ENCODE measurements at regions not wholly inside any gene's neighbourhood (a gene's known extent, or its start where the extent isn't known, plus 50 kb on each side); places are given as distances from the start of the nearest gene placed in this dataset.

- Histone ChIP-seq H4K20me1 (ENCODE audit: control insufficient read depth, insufficient read depth, low read length, poor library complexity, severe bottlenecking) (no peaks in the 10 kb centered on the region), H3K9me3 (ENCODE audit: control extremely low read depth in 1 of 3, control insufficient read depth in 2 of 3, insufficient read depth in 1 of 3, low read length in 2 of 3) (peaks cover 0 to 3% (median 3%) of the 10 kb centered on the region in 3 donors), H3K9ac (ENCODE audit: low read length) (no peak overlapping the region), H3K27ac (ENCODE audit: low read length in 2 of 2) (no peak overlapping the region), H3K79me2 (ENCODE audit: control insufficient read depth, insufficient read depth, low read length) (no peaks in the 10 kb centered on the region), H2AFZ (ENCODE audit: insufficient read depth, low read depth, low read length, poor library complexity, severe bottlenecking) (no peak overlapping the region), H3K4me3 (ENCODE audit: control extremely low read depth in 1 of 5, extremely low read depth in 1 of 5, insufficient read depth in 1 of 5, low read depth in 2 of 5, low read length in 4 of 5) (no peak overlapping the region), H3K4me1 (ENCODE audit: control insufficient read depth in 2 of 2, insufficient read depth in 2 of 2, low read length in 2 of 2) (no peaks in the 10 kb centered on the region), H3K36me3 (replicated peaks in 1 of 2; ENCODE audit: control extremely low read depth in 1 of 2, control insufficient read depth in 1 of 2, extremely low read depth in 1 of 2, insufficient read depth in 2 of 2, low read length in 1 of 2) (no peaks in the 10 kb centered on the region), H3K4me2 (replicated peaks; ENCODE audit: low read depth, low read length, poor library complexity, severe bottlenecking) (no peak overlapping the region), H3K27me3 (replicated peaks in 1 of 4; ENCODE audit: control extremely low read depth in 1 of 4, control insufficient read depth in 3 of 4, insufficient read depth in 4 of 4, low read length in 3 of 4) (no peaks in the 10 kb centered on the region)
- DNase-seq (no peak), ATAC-seq (ENCODE audit: low read depth) (no peak)
- ChIA-PET POLR2A (no interaction called here), CTCF (no interaction called here)
- TF ChIP-seq CTCF (IDR thresholded peaks at IDR 0.05): no peak
- no peak for TF ChIP-seq EZH2 (IDR thresholded peaks at IDR 0.05; ENCODE audit: borderline replicate concordance, insufficient read depth, low read depth, low read length, poor library complexity, severe bottlenecking)
- intact Hi-C loops (cut with micrococcal nuclease): no loop called here
- H3K4me1 Mint-ChIP-seq: no peaks in the 10 kb centered on the region
- no peak overlapping the region for H3K4me3 Mint-ChIP-seq
- no peaks in the 10 kb centered on the region for H3K27me3 Mint-ChIP-seq
- H3K27ac Mint-ChIP-seq: no peak overlapping the region
- H3K9me3 Mint-ChIP-seq (ENCODE audit: insufficient read depth): no peaks in the 10 kb centered on the region
- WGBS (ENCODE audit: insufficient coverage): 91% methylated on average over 4 of the region's 6 CpGs
Measured at GRCh38 chr20:55649254-55649653, 356.1 kb downstream of the CBLN4 start.

GRCh38 chr20:55646851-55647250 is 358.5 kb downstream of the CBLN4 start:
- CTCF ChIA-PET: interaction anchor here (0.6 kb wide), 1 partner anchor 24 kb away, joined by 5 read pairs; no protein-coding TSS in a partner anchor
- no peak overlapping the region for H3K9ac ChIP-seq (ENCODE audit: low read length)
- H3K27me3 Mint-ChIP-seq: no peaks in the 10 kb centered on the region
- H3K27me3 ChIP-seq (replicated peaks in 1 of 4; ENCODE audit: control extremely low read depth in 1 of 4, control insufficient read depth in 3 of 4, insufficient read depth in 4 of 4, low read length in 3 of 4): no peaks in the 10 kb centered on the region
- H3K27ac ChIP-seq (ENCODE audit: low read length in 2 of 2): no peak overlapping the region
- no peaks in the 10 kb centered on the region for H3K4me1 Mint-ChIP-seq
- H3K27ac Mint-ChIP-seq: no peak overlapping the region
- no peaks in the 10 kb centered on the region for H4K20me1 ChIP-seq (ENCODE audit: control insufficient read depth, insufficient read depth, low read length, poor library complexity, severe bottlenecking)
- peaks cover 0 to 3% (median 0%) of the 10 kb centered on the region in 3 donors for H3K9me3 ChIP-seq (ENCODE audit: control extremely low read depth in 1 of 3, control insufficient read depth in 2 of 3, insufficient read depth in 1 of 3, low read length in 2 of 3)
- H3K79me2 ChIP-seq (ENCODE audit: control insufficient read depth, insufficient read depth, low read length): no peaks in the 10 kb centered on the region
- no CpG with 5 or more reads among the region's 4 CpGs for WGBS (ENCODE audit: insufficient coverage)
- no peak overlapping the region for H3K4me3 ChIP-seq (ENCODE audit: control extremely low read depth in 1 of 5, extremely low read depth in 1 of 5, insufficient read depth in 1 of 5, low read depth in 2 of 5, low read length in 4 of 5)
- no peak overlapping the region for H3K4me2 ChIP-seq (replicated peaks; ENCODE audit: low read depth, low read length, poor library complexity, severe bottlenecking)
- H3K4me1 ChIP-seq (ENCODE audit: control insufficient read depth in 2 of 2, insufficient read depth in 2 of 2, low read length in 2 of 2): no peaks in the 10 kb centered on the region
- DNase-seq: no peak
- no peak for ATAC-seq (ENCODE audit: low read depth)
- H3K9me3 Mint-ChIP-seq (ENCODE audit: insufficient read depth): no peaks in the 10 kb centered on the region
- H3K4me3 Mint-ChIP-seq: no peak overlapping the region
- no peak for TF ChIP-seq EZH2 (IDR thresholded peaks at IDR 0.05; ENCODE audit: borderline replicate concordance, insufficient read depth, low read depth, low read length, poor library complexity, severe bottlenecking)
- TF ChIP-seq CTCF (IDR thresholded peaks at IDR 0.05): no peak
- intact Hi-C loops (cut with micrococcal nuclease): no loop called here
- POLR2A ChIA-PET: no interaction called here
- no peak overlapping the region for H2AFZ ChIP-seq (ENCODE audit: insufficient read depth, low read depth, low read length, poor library complexity, severe bottlenecking)
- no peaks in the 10 kb centered on the region for H3K36me3 ChIP-seq (replicated peaks in 1 of 2; ENCODE audit: control extremely low read depth in 1 of 2, control insufficient read depth in 1 of 2, extremely low read depth in 1 of 2, insufficient read depth in 2 of 2, low read length in 1 of 2)
